ENCODE measurements at regions not wholly inside any gene's neighbourhood (a gene's known extent, or its start where the extent isn't known, plus 50 kb on each side); places are given as distances from the start of the nearest gene placed in this dataset.

DNA sequence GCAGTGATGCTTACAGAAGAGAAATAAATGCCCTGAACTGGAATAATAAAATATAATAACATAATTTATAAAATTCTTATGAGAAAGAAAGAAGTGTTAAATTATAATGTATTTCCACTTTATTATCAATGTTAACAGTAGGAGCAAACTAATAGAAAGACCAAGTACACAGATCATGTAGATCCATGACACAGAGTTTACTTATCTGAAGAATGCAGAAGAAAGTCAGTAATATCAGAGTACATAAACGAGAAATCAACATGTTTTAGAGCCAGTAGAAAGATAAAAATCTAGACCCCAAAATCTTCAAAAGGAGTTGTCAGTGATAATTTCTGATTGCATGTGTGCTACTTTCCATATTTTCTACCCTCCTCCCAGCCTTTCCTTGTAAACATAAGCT is 334.8 kb upstream of the MANEA start:
- no peak for FAIRE-seq
- no peak for ATAC-seq
- Histone ChIP-seq H3K4me2 (ENCODE audit: control insufficient read depth, insufficient read depth) (no peak overlapping the region), H3K27me3 (replicated peaks in 1 of 2; ENCODE audit: control insufficient read depth in 2 of 2, insufficient read depth in 2 of 2, low read length in 1 of 2) (no peaks in the 10 kb centered on the region), H3K4me3 (no peak overlapping the region), H3K9ac (ENCODE audit: control insufficient read depth, insufficient read depth, low read length) (no peak overlapping the region), H3K27ac (ENCODE audit: control insufficient read depth, insufficient read depth) (no peak overlapping the region), H3K79me2 (ENCODE audit: control insufficient read depth, insufficient read depth, low read length) (no peaks in the 10 kb centered on the region), H3K4me1 (ENCODE audit: control insufficient read depth, insufficient read depth, low read length) (no peaks in the 10 kb centered on the region), H3K36me3 (ENCODE audit: control insufficient read depth in 2 of 2, insufficient read depth in 2 of 2, low read length in 1 of 2) (no peaks in the 10 kb centered on the region), H3K9me3 (replicated peaks; ENCODE audit: control insufficient read depth, insufficient read depth, low read length) (no peaks in the 10 kb centered on the region), H2AFZ (ENCODE audit: control insufficient read depth, low read depth, low read length) (no peak overlapping the region), H4K20me1 (ENCODE audit: control insufficient read depth, insufficient read depth) (no peaks in the 10 kb centered on the region)
- 0% methylated on average over 1 of the region's 1 CpG for WGBS (ENCODE audit: insufficient coverage, insufficient replicate concordance, low lambda C conversion rate, missing lambda C conversion rate)
- in situ Hi-C loops (cut with MboI), result no loop called here
- SMC1A ChIA-PET (ENCODE audit: uncharacterized antibody, unreplicated experiment), result no interaction called here
- BruUV-seq (replicated peaks), result no TSS peak
- no peak for TF ChIP-seq ETV6 (conservative IDR thresholded peaks at IDR 0.05 in 1 of 2, IDR thresholded peaks at IDR 0.05 in 1 of 2; ENCODE audit: borderline replicate concordance in 1 of 2, low read depth in 1 of 2)
- no peak for TF ChIP-seq POLR2A (IDR thresholded peaks at IDR 0.05; ENCODE audit: low read depth, low read length)
- no peak for TF ChIP-seq KAT2A (conservative IDR thresholded peaks at IDR 0.05; ENCODE audit: control insufficient read depth, low read depth, low read length)
- TF ChIP-seq FOXK2 (IDR thresholded peaks at IDR 0.05), result no peak
- CTCF ChIA-PET, result no interaction called here
- RAD21 ChIA-PET (ENCODE audit: unreplicated experiment), result no interaction called here
- no peak for DNase-seq (ENCODE audit: low read depth, low spot score)
- intact Hi-C loops (cut with micrococcal nuclease; ENCODE audit: unreplicated experiment), result no loop called here
- POLR2A ChIA-PET, result no interaction called here

- DNase-seq (ENCODE audit: low read depth, low spot score), result no peak
- Histone ChIP-seq H3K27me3 (replicated peaks in 1 of 2; ENCODE audit: control insufficient read depth in 2 of 2, insufficient read depth in 2 of 2, low read length in 1 of 2) (no peaks in the 10 kb centered on the region), H3K4me3 (no peak overlapping the region), H3K9me3 (replicated peaks; ENCODE audit: control insufficient read depth, insufficient read depth, low read length) (no peaks in the 10 kb centered on the region), H3K36me3 (ENCODE audit: control insufficient read depth in 2 of 2, insufficient read depth in 2 of 2, low read length in 1 of 2) (no peaks in the 10 kb centered on the region), H4K20me1 (ENCODE audit: control insufficient read depth, insufficient read depth) (no peaks in the 10 kb centered on the region), H3K9ac (ENCODE audit: control insufficient read depth, insufficient read depth, low read length) (no peak overlapping the region), H3K79me2 (ENCODE audit: control insufficient read depth, insufficient read depth, low read length) (no peaks in the 10 kb centered on the region), H3K27ac (ENCODE audit: control insufficient read depth, insufficient read depth) (no peak overlapping the region), H3K4me2 (ENCODE audit: control insufficient read depth, insufficient read depth) (no peak overlapping the region), H3K4me1 (ENCODE audit: control insufficient read depth, insufficient read depth, low read length) (no peaks in the 10 kb centered on the region), H2AFZ (ENCODE audit: control insufficient read depth, low read depth, low read length) (no peak overlapping the region)
- SMC1A ChIA-PET (ENCODE audit: uncharacterized antibody, unreplicated experiment), result no interaction called here
- RAD21 ChIA-PET (ENCODE audit: unreplicated experiment), result no interaction called here
- TF ChIP-seq ZSCAN29 (IDR thresholded peaks at IDR 0.05), result no peak
- no peak for TF ChIP-seq HDGF (IDR thresholded peaks at IDR 0.05)
- no peak for TF ChIP-seq ZBED1 (IDR thresholded peaks at IDR 0.05; ENCODE audit: borderline replicate concordance)
- TF ChIP-seq POLR2AphosphoS5 (IDR thresholded peaks at IDR 0.05; ENCODE audit: low read length), result no peak
- no peak for TF ChIP-seq IRF5 (IDR thresholded peaks at IDR 0.05; ENCODE audit: borderline replicate concordance)
- TF ChIP-seq RB1 (IDR thresholded peaks at IDR 0.05; ENCODE audit: borderline replicate concordance), result no peak
- TF ChIP-seq HCFC1 (IDR thresholded peaks at IDR 0.05; ENCODE audit: low read length), result no peak
- no peak for TF ChIP-seq RCOR1 (conservative IDR thresholded peaks at IDR 0.05; ENCODE audit: low read depth, low read length)
- TF ChIP-seq CREB1 (IDR thresholded peaks at IDR 0.05; ENCODE audit: low read depth), result no peak
- no peak for TF ChIP-seq CHD4 (IDR thresholded peaks at IDR 0.05)
- TF ChIP-seq ZNF274 (IDR thresholded peaks at IDR 0.05; ENCODE audit: insufficient read depth, insufficient read length), result no peak
- TF ChIP-seq TBL1XR1 (IDR thresholded peaks at IDR 0.05; ENCODE audit: low read depth, low read length), result no peak
- TF ChIP-seq RFX5 (IDR thresholded peaks at IDR 0.05; ENCODE audit: low read depth, low read length), result no peak
- TF ChIP-seq FOXM1 (IDR thresholded peaks at IDR 0.05; ENCODE audit: low read depth, low read length), result no peak
- no peak for ATAC-seq
- POLR2A ChIA-PET, result no interaction called here
- in situ Hi-C loops (cut with MboI) (no loop called here), intact Hi-C loops (cut with micrococcal nuclease; ENCODE audit: unreplicated experiment) (no loop called here)
- no peak for FAIRE-seq
- CTCF ChIA-PET, result no interaction called here
- BruUV-seq (replicated peaks), result no TSS peak
Observed at GRCh38 chr6:95243053-95243452, 334.3 kb upstream of the MANEA start.

All from GM12878 (cell line).